ENCODE measurements at regions not wholly inside any gene's neighbourhood (a gene's known extent, or its start where the extent isn't known, plus 50 kb on each side); places are given as distances from the start of the nearest gene placed in this dataset.
A peak's percentile ranks its signal among the peaks of the same experiment; 100 is the strongest.

- no TSS peak for BruUV-seq (replicated peaks)
- Histone ChIP-seq H3K27ac (ENCODE audit: extremely low read length, insufficient read depth, low read length) (no peak overlapping the region), H3K4me3 (replicated peaks in 1 of 3; ENCODE audit: insufficient read depth in 1 of 3, low read depth in 2 of 3, low read length in 3 of 3) (no peak overlapping the region), H3K27me3 (ENCODE audit: control insufficient read depth in 1 of 2, insufficient read depth in 2 of 2, low read length in 2 of 2) (no peaks in the 10 kb centered on the region), H3K4me1 (ENCODE audit: insufficient read depth, low read length) (no peaks in the 10 kb centered on the region), H3K9ac (ENCODE audit: insufficient read depth, low read depth, low read length) (no peak overlapping the region), H3K79me2 (ENCODE audit: insufficient read depth, low read length) (no peaks in the 10 kb centered on the region), H3K36me3 (replicated peaks in 1 of 2; ENCODE audit: control insufficient read depth in 1 of 2, insufficient read depth in 2 of 2, low read length in 2 of 2) (no peaks in the 10 kb centered on the region), H4K20me1 (ENCODE audit: insufficient read depth, low read length) (no peaks in the 10 kb centered on the region), H3K9me3 (ENCODE audit: low read length) (no peaks in the 10 kb centered on the region), H3K4me2 (ENCODE audit: low read depth, low read length) (no peak overlapping the region), H2AFZ (ENCODE audit: low read length) (no peak overlapping the region)
- intact Hi-C loops (cut with micrococcal nuclease; ENCODE audit: unreplicated experiment), result no loop called here
- DNase-seq (ENCODE audit: low spot score), result no peak
- in situ Hi-C loops (cut with HindIII; ENCODE audit: extremely low pct_ligation_motif_present, low pct_unique_long_range_greater_than_20kb), result no loop called here
- CTCF ChIA-PET (ENCODE audit: low intra/inter-chr PET ratio, low total read pairs), result no interaction called here
- no peak for FAIRE-seq
- POLR2A ChIA-PET, result no interaction called here
- TF ChIP-seq HES4 (CRISPR knock-in tag; IDR thresholded peaks at IDR 0.05; ENCODE audit: borderline replicate concordance) (no peak), ZNF253 (CRISPR knock-in tag; IDR thresholded peaks at IDR 0.05; ENCODE audit: borderline replicate concordance) (no peak), HNRNPLL (IDR thresholded peaks at IDR 0.05; ENCODE audit: low read depth, low read length, poor library complexity, severe bottlenecking) (no peak)
- no peak for ATAC-seq
These were observed 222.0 kb downstream of the KCNE4 start for GRCh38 chr2:223273995-223274394.

GRCh38 chr2:223282221-223282620 is 230.2 kb downstream of the KCNE4 start:
- FAIRE-seq (no peak), DNase-seq (ENCODE audit: low spot score) (no peak), ATAC-seq (no peak)
- H2AFZ ChIP-seq (ENCODE audit: low read length), result no peak overlapping the region
- in situ Hi-C loops (cut with HindIII; ENCODE audit: extremely low pct_ligation_motif_present, low pct_unique_long_range_greater_than_20kb), result no loop called here
- ChIA-PET POLR2A (no interaction called here), CTCF (ENCODE audit: low intra/inter-chr PET ratio, low total read pairs) (no interaction called here)
- no peak overlapping the region for H3K27ac ChIP-seq (ENCODE audit: extremely low read length, insufficient read depth, low read length)
- TF ChIP-seq MEF2D (CRISPR knock-in tag; IDR thresholded peaks at IDR 0.05) (no peak), MIXL1 (CRISPR knock-in tag; IDR thresholded peaks at IDR 0.05) (no peak), CREB1 (IDR thresholded peaks at IDR 0.05) (0 out of 2 replicates have a peak, but pooled peaks have one; percentile 21), CREB1 (CRISPR knock-in tag; IDR thresholded peaks at IDR 0.05) (no peak), KDM4B (CRISPR knock-in tag; IDR thresholded peaks at IDR 0.05) (no peak), SIX4 (CRISPR knock-in tag; IDR thresholded peaks at IDR 0.05) (no peak), MTF1 (CRISPR knock-in tag; IDR thresholded peaks at IDR 0.05) (no peak), PRMT3 (CRISPR knock-in tag; IDR thresholded peaks at IDR 0.05; ENCODE audit: borderline replicate concordance, low read depth) (no peak)
- intact Hi-C loops (cut with micrococcal nuclease; ENCODE audit: unreplicated experiment), result no loop called here
- no peaks in the 10 kb centered on the region for H3K9me3 ChIP-seq (ENCODE audit: low read length)
- no peak overlapping the region for H3K9ac ChIP-seq (ENCODE audit: insufficient read depth, low read depth, low read length)
- no peaks in the 10 kb centered on the region for H3K79me2 ChIP-seq (ENCODE audit: insufficient read depth, low read length)
- BruUV-seq (replicated peaks), result no TSS peak
- H4K20me1 ChIP-seq (ENCODE audit: insufficient read depth, low read length), result no peaks in the 10 kb centered on the region
- no peaks in the 10 kb centered on the region for H3K36me3 ChIP-seq (replicated peaks in 1 of 2; ENCODE audit: control insufficient read depth in 1 of 2, insufficient read depth in 2 of 2, low read length in 2 of 2)
- no peaks in the 10 kb centered on the region for H3K4me1 ChIP-seq (ENCODE audit: insufficient read depth, low read length)
- H3K4me2 ChIP-seq (ENCODE audit: low read depth, low read length), result no peak overlapping the region
- no peaks in the 10 kb centered on the region for H3K27me3 ChIP-seq (ENCODE audit: control insufficient read depth in 1 of 2, insufficient read depth in 2 of 2, low read length in 2 of 2)
- H3K4me3 ChIP-seq (replicated peaks in 1 of 3; ENCODE audit: insufficient read depth in 1 of 3, low read depth in 2 of 3, low read length in 3 of 3), result no peak overlapping the region

All from HepG2 (cell line).